Progenitor cell of endocrine pancreas (in vitro differentiated cells): ENCODE measurements at regions not wholly inside any gene's neighbourhood (a gene's known extent, or its start where the extent isn't known, plus 50 kb on each side); places are given as distances from the start of the nearest gene placed in this dataset.

Experiments used
- DNase-seq: peaks from one replicate; pipeline ENCODE4 v3.0.0; 2021; ENCODE audit warnings: low spot score; ENCODE audit not compliant: unreplicated experiment
- H3K27ac Mint-ChIP-seq: 2 replicates; pipeline ENCODE4 v1.8.0; 2021; ENCODE audit warnings: mild to moderate bottlenecking, moderate library complexity, mixed read lengths
- H3K27me3 Mint-ChIP-seq: 2 replicates; pipeline ENCODE4 v1.8.0; 2021; ENCODE audit warnings: mixed read lengths
- H3K36me3 Mint-ChIP-seq: 2 replicates; pipeline ENCODE4 v1.8.0; 2022; ENCODE audit warnings: mixed read lengths; ENCODE audit not compliant: insufficient read depth
- H3K4me1 Mint-ChIP-seq: 2 replicates; pipeline ENCODE4 v1.8.0; 2021; ENCODE audit warnings: low read depth, mixed read lengths
- H3K4me3 Mint-ChIP-seq: 2 replicates; pipeline ENCODE4 v1.8.0; 2021; ENCODE audit warnings: low read depth, mild to moderate bottlenecking, moderate library complexity, mixed read lengths
- H3K9me3 Mint-ChIP-seq: 2 replicates; pipeline ENCODE4 v1.8.0; 2021; ENCODE audit warnings: low read depth, mixed read lengths
- CTCF ChIP-seq: fragments of 200-600 bp; sonication (generic); IDR thresholded peaks from one replicate; pipeline ENCODE4 v1.5.0; 2021; ENCODE audit warnings: antibody characterized with exemption, mild to moderate bottlenecking; ENCODE audit not compliant: unreplicated experiment

DNA sequence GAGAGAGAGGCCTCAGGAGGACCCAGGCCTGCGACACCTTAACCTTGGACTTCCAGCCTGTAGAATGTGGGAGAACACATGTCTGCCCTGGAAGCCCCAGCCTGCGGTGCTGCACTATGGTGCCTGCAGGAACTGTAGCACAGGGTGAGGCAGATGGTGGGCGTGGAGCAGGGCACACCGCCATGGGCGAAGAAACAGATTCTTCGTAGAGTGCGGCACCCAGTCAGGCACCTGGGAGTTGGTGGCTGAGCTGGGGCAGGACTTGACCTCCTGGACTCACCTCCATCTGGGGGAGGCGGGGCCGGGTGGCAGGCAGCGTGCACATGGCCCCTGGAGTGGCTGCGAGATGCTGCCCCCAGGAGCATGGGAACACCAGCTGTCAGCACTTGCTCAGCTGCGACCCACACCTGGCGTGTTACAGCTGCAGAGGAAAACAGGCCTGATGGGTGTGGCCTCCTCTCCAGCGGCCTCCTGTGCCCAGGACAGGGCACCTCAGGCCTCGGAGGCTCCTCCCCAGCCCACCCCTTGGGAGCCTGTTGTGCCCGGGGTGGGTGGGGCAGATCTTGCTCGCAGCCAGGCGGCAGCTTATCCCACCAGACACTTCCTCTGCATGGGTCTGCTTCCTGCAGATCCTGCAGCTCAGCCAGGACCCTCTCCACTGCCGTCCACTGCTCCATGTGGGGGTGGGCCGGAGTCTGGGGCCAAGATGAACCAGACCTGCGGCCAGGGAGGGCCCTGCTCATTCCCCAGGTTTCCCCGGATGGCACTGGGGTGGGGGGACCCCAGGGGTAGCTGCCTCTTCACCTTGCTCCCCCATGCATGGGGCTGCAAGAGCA, 80.4 kb downstream of the MYEOV start:
- Mint-ChIP-seq H3K4me1 (peaks cover 2% of the 10 kb centered on the region), H3K27ac (no peak overlapping the region), H3K4me3 (no peak overlapping the region), H3K27me3 (peaks cover 9% of the 10 kb centered on the region), H3K9me3 (peaks cover 5% of the 10 kb centered on the region), H3K36me3 (no peaks in the 10 kb centered on the region)
- TF ChIP-seq CTCF = no peak
- no peak for DNase-seq

- H3K9me3 Mint-ChIP-seq = peaks cover 2% of the 10 kb centered on the region
- DNase-seq = no peak
- H3K27ac Mint-ChIP-seq = no peak overlapping the region
- peaks cover 9% of the 10 kb centered on the region for H3K27me3 Mint-ChIP-seq
- H3K36me3 Mint-ChIP-seq = no peaks in the 10 kb centered on the region
- no peak for TF ChIP-seq CTCF
- no peak overlapping the region for H3K4me3 Mint-ChIP-seq
- peaks cover 2% of the 10 kb centered on the region for H3K4me1 Mint-ChIP-seq
Observed at GRCh38 chr11:69374946-69375310, 81.0 kb downstream of the MYEOV start.

GRCh38 chr11:69375316-69376154, 81.6 kb downstream of the MYEOV start:
- peaks cover 9% of the 10 kb centered on the region for H3K27me3 Mint-ChIP-seq
- H3K4me1 Mint-ChIP-seq = peaks cover 2% of the 10 kb centered on the region
- H3K4me3 Mint-ChIP-seq = no peak overlapping the region
- no peaks in the 10 kb centered on the region for H3K9me3 Mint-ChIP-seq
- H3K27ac Mint-ChIP-seq = peak overlapping the region; percentile 54
- no peak for TF ChIP-seq CTCF
- H3K36me3 Mint-ChIP-seq = no peaks in the 10 kb centered on the region
- no peak for DNase-seq

DNA sequence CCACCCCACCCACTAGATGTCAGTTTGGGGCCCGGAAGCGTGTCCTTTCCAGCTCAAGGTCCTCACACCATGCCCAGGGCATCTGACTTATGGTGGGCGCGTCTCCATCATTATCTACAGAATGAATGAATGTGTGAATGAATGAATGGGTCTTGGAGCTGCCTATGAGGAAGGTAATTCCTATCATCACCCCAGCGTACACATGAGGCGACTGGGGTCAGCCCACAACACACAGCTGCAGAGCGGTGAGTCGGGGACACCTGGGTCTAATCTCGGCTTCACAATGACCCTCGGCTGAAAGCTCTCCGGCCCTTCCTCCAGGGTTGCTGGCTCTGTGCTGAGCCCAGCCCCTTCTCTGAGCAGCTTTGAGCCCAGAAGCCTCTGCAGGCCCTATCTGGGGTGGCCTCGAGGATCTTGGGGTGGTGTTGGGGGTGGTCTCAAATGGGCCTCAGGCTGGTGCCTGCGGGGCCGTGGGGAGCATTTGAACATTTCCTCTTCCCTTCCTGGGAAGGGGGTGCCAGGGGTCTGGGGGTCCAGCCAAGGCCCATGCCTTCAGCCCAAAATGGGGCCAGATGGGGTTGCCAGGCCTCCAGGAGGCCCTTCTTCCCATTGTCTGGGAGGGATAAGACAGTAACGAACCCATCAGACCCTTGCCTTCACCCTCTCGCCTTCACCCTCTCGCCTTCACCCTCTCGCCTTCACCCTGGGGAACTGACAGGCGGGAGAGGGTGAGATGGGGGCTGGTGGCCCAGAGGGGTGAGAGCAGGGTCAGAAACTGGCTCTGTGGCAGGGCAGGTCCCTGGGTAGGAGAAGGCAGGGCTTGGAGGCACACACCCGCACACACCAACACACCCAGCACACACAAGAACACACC, 82.4 kb downstream of the MYEOV start:
- H3K9me3 Mint-ChIP-seq = no peaks in the 10 kb centered on the region
- H3K4me1 Mint-ChIP-seq = peaks cover 2% of the 10 kb centered on the region
- peaks cover 6% of the 10 kb centered on the region for H3K27me3 Mint-ChIP-seq
- no peak for TF ChIP-seq CTCF
- H3K4me3 Mint-ChIP-seq = no peak overlapping the region
- H3K36me3 Mint-ChIP-seq = no peaks in the 10 kb centered on the region
- no peak for DNase-seq
- no peak overlapping the region for H3K27ac Mint-ChIP-seq
